MCF 10A (cell line): ENCODE measurements at regions not wholly inside any gene's neighbourhood (a gene's known extent, or its start where the extent isn't known, plus 50 kb on each side); places are given as distances from the start of the nearest gene placed in this dataset.

Experiments used
- BruUV-seq: library from RNA; stranded (reverse); fragments of 400-500 nt; replicated peaks from 2 replicates; lab custom pipeline; 2021; lab: Mats Ljungman, UMichigan
- CTCF ChIA-PET: fragments of 300-600 bp; sonication (Branson Sonifier 250); formaldehyde crosslinking; extraction: SDS; loops from one replicate; lab custom pipeline; 2021; ENCODE audit warnings: antibody characterized with exemption, inconsistent platforms; lab: Yijun Ruan, JAX
- POLR2A ChIA-PET: fragments of 300-600, 350-650 bp; sonication (Branson Sonifier 250); formaldehyde crosslinking; extraction: SDS; loops from one replicate; lab custom pipeline; 2020; ENCODE audit warnings: antibody characterized with exemption, inconsistent platforms; lab: Yijun Ruan, JAX
- DNase-seq: peaks from one replicate; pipeline ENCODE4 v3.0.0-alpha.2; 2018; ENCODE audit not compliant: unreplicated experiment
- H3K27ac Mint-ChIP-seq: one replicate; pipeline ENCODE4 v1.8.0; 2022; ENCODE audit warnings: mild to moderate bottlenecking, low read depth, mixed read lengths; ENCODE audit not compliant: unreplicated experiment
- H3K27me3 Mint-ChIP-seq: one replicate; pipeline ENCODE4 v1.8.0; 2022; ENCODE audit warnings: mixed read lengths; ENCODE audit not compliant: insufficient read depth, unreplicated experiment
- H3K36me3 Mint-ChIP-seq: one replicate; pipeline ENCODE4 v1.8.0; 2022; ENCODE audit warnings: mild to moderate bottlenecking, moderate library complexity, mixed read lengths; ENCODE audit not compliant: insufficient read depth, unreplicated experiment
- H3K4me1 Mint-ChIP-seq: one replicate; pipeline ENCODE4 v1.8.0; 2022; ENCODE audit warnings: mixed read lengths; ENCODE audit not compliant: insufficient read depth, unreplicated experiment
- H3K4me3 Mint-ChIP-seq: one replicate; pipeline ENCODE4 v1.8.0; 2022; ENCODE audit warnings: mild to moderate bottlenecking, moderate library complexity, mixed read lengths; ENCODE audit not compliant: unreplicated experiment
- H3K9me3 Mint-ChIP-seq: one replicate; pipeline ENCODE4 v1.8.0; 2022; ENCODE audit warnings: mixed read lengths; ENCODE audit not compliant: unreplicated experiment
- CTCF ChIP-seq: fragments of 200-600 bp; IDR thresholded peaks from one replicate; pipeline ENCODE4 v1.8.0; 2022; ENCODE audit warnings: antibody characterized with exemption, mild to moderate bottlenecking; ENCODE audit not compliant: unreplicated experiment
- intact Hi-C: fragments of 100-400 bp; cut with micrococcal nuclease; formaldehyde crosslinking; loops from 2 replicates; pipeline ENCODE4 v1.14.1; 2022

- H3K27ac Mint-ChIP-seq, result no peak overlapping the region
These were observed 105.0 kb downstream of the SPRY2 start for GRCh38 chr13:80235967-80236302.

GRCh38 chr13:80235166-80235966, 105.6 kb downstream of the SPRY2 start:
- intact Hi-C loops, result no loop called here
- Mint-ChIP-seq H3K27me3 (no peaks in the 10 kb centered on the region), H3K4me1 (peaks cover 14% of the 10 kb centered on the region), H3K4me3 (no peak overlapping the region), H3K9me3 (no peaks in the 10 kb centered on the region), H3K36me3 (no peaks in the 10 kb centered on the region), H3K27ac (no peak overlapping the region)
- BruUV-seq, result no TSS peak
- peak; percentile 60 for DNase-seq
- TF ChIP-seq CTCF, result no peak
- POLR2A ChIA-PET, result interaction anchor here (0.7 to 1.3 kb wide), 4 partner anchors 62 to 411 kb away, joined by 3 read pairs; partner anchors contain the start of gene SPRY2
- CTCF ChIA-PET, result interaction anchor here (0.6 to 1.3 kb wide), 4 partner anchors 17 to 687 kb away, joined by 3 to 5 read pairs (median 4); no protein-coding TSS in a partner anchor

More at GRCh38 chr13:80235967-80236302, 105.0 kb downstream of the SPRY2 start:
- DNase-seq, result no peak
- Mint-ChIP-seq H3K4me3 (no peak overlapping the region), H3K9me3 (no peaks in the 10 kb centered on the region), H3K36me3 (no peaks in the 10 kb centered on the region), H3K4me1 (peaks cover 14% of the 10 kb centered on the region), H3K27me3 (no peaks in the 10 kb centered on the region)
- no TSS peak for BruUV-seq
- POLR2A ChIA-PET, result interaction anchor here (1.2 to 1.3 kb wide), 2 partner anchors 101 to 105 kb away, joined by 3 read pairs; partner anchors contain the start of gene SPRY2
- intact Hi-C loops, result no loop called here
- no peak for TF ChIP-seq CTCF
- CTCF ChIA-PET, result interaction anchor here (0.7 to 1.3 kb wide), 3 partner anchors 16 to 401 kb away, joined by 3 to 4 read pairs (median 4); no protein-coding TSS in a partner anchor

GRCh38 chr13:80227645-80228044, 113.3 kb downstream of the SPRY2 start:
- no peak overlapping the region for H3K27ac Mint-ChIP-seq
- no peak overlapping the region for H3K4me3 Mint-ChIP-seq
- H3K36me3 Mint-ChIP-seq, result no peaks in the 10 kb centered on the region
- no peaks in the 10 kb centered on the region for H3K4me1 Mint-ChIP-seq
- BruUV-seq, result no TSS peak
- no peak for TF ChIP-seq CTCF
- H3K27me3 Mint-ChIP-seq, result no peaks in the 10 kb centered on the region
- POLR2A ChIA-PET, result no interaction called here
- H3K9me3 Mint-ChIP-seq, result peaks cover 7% of the 10 kb centered on the region
- CTCF ChIA-PET, result interaction anchor here (0.6 kb wide), 1 partner anchor 417 kb away, joined by 3 read pairs; no protein-coding TSS in a partner anchor
- intact Hi-C loops, result no loop called here
- no peak for DNase-seq

- Mint-ChIP-seq H3K4me3 (no peak overlapping the region), H3K9me3 (peaks cover 8% of the 10 kb centered on the region), H3K27me3 (no peaks in the 10 kb centered on the region), H3K36me3 (no peaks in the 10 kb centered on the region), H3K27ac (no peak overlapping the region), H3K4me1 (no peaks in the 10 kb centered on the region)
- no peak for TF ChIP-seq CTCF
- CTCF ChIA-PET, result interaction anchor here (0.6 kb wide), 1 partner anchor 153 kb away, joined by 3 read pairs; no protein-coding TSS in a partner anchor
- POLR2A ChIA-PET, result no interaction called here
- intact Hi-C loops, result no loop called here
- BruUV-seq, result no TSS peak
- DNase-seq, result no peak
These were observed 114.3 kb downstream of the SPRY2 start for GRCh38 chr13:80226645-80227044.
